Gastroesophageal sphincter (tissue), 4 donors: ENCODE measurements at regions not wholly inside any gene's neighbourhood (a gene's known extent, or its start where the extent isn't known, plus 50 kb on each side); places are given as distances from the start of the nearest gene placed in this dataset.

Experiments
- ATAC-seq: fragments of 150-250 bp; one replicate; pipeline ENCODE4 v1.9.1; 2016; ENCODE audit warnings: mild to moderate bottlenecking, moderate library complexity
- H3K27ac ChIP-seq, 4 donors: fragments of 200-600 bp; sonication (generic) in 3 of 4; 1 replicate in 3 of 4; 2 replicates in 1 of 4; pipeline ENCODE4 v1.5.1; 2016 to 2019
- H3K27me3 ChIP-seq: fragments of 200-600 bp; sonication (generic); one replicate; pipeline ENCODE4 v1.5.1; 2019
- H3K36me3 ChIP-seq, 2 donors: fragments of 200-600 bp; sonication (generic); one replicate each; pipeline ENCODE4 v1.5.1; 2019; ENCODE audit warnings: control low read depth in 1 of 2
- H3K4me1 ChIP-seq, 3 donors: fragments of 200-600 bp; sonication (generic); 1 replicate in 2 of 3; 2 replicates in 1 of 3; pipeline ENCODE4 v1.5.1; 2016 to 2019; ENCODE audit warnings: control low read depth in 2 of 3
- H3K4me3 ChIP-seq, 2 donors: fragments of 200-600 bp; sonication (generic); one replicate each; pipeline ENCODE4 v1.5.1; 2019; ENCODE audit warnings: mild to moderate bottlenecking in 1 of 2, moderate library complexity in 1 of 2
- H3K9me3 ChIP-seq, 3 donors: fragments of 200-600 bp; sonication (generic); one replicate each; pipeline ENCODE4 v1.5.1; 2017 to 2019; ENCODE audit warnings: control low read depth in 2 of 3
- EP300 ChIP-seq: sonication (generic); formaldehyde crosslinking; IDR thresholded peaks from one replicate; pipeline ENCODE4 v1.6.1; 2017; ENCODE audit warnings: antibody characterized with exemption, mild to moderate bottlenecking
- POLR2A ChIP-seq, 2 donors: fragments of 450-650 bp; IDR thresholded peaks; one replicate each; pipeline ENCODE4 v1.6.1; 2017; ENCODE audit warnings: antibody characterized with exemption in 2 of 2, mild to moderate bottlenecking in 2 of 2, moderate library complexity in 1 of 2
- POLR2AphosphoS5 ChIP-seq: sonication (generic); formaldehyde crosslinking; IDR thresholded peaks from one replicate; pipeline ENCODE4 v1.6.1; 2017; ENCODE audit warnings: antibody characterized with exemption
- WGBS, 2 donors: methylation state at CpG; one replicate each; pipeline ENCODE4 v1.1.5; 2018; ENCODE audit warnings: low coverage in 1 of 2; 5-methylcytosine and 5-hydroxymethylcytosine counted together
- TF ChIP-seq, protein P1 (sequence below), 4 experiments: fragments of 200-600 bp in 2 of 4; fragments of 450-650 bp in 2 of 4; sonication (generic) in 1 of 4; IDR thresholded peaks; one replicate each; pipeline ENCODE4 v1.5.1; 2017 to 2019; ENCODE audit warnings: antibody characterized with exemption in 4 of 4, mild to moderate bottlenecking in 2 of 4, moderate library complexity in 2 of 4

DNA sequence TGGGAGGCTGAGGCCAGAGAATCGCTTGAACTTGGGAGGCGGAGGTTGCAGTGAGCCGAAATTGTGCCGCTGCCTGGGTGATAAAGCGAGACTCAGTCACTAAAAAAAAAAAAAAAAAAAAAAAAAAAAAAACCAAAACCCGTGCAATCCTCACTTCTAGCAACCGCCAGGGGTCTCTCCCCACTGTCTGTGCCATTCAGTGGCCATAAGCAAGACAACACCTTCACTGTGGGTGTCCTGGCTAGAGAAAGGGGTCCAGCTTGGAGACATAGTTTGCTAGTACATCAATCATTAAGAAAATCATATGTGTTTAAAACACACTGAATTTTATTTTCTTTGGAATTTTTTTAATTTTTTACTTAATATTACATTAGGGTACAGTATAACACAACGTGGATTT is 68.2 kb downstream of the RASL11A start:
- no peak for ATAC-seq
- H3K4me1 ChIP-seq, result no peaks in the 10 kb centered on the region
- TF ChIP-seq POLR2A (IDR thresholded peaks at IDR 0.05), result no peak
- no peak for TF ChIP-seq EP300
- TF ChIP-seq, protein P1, sequence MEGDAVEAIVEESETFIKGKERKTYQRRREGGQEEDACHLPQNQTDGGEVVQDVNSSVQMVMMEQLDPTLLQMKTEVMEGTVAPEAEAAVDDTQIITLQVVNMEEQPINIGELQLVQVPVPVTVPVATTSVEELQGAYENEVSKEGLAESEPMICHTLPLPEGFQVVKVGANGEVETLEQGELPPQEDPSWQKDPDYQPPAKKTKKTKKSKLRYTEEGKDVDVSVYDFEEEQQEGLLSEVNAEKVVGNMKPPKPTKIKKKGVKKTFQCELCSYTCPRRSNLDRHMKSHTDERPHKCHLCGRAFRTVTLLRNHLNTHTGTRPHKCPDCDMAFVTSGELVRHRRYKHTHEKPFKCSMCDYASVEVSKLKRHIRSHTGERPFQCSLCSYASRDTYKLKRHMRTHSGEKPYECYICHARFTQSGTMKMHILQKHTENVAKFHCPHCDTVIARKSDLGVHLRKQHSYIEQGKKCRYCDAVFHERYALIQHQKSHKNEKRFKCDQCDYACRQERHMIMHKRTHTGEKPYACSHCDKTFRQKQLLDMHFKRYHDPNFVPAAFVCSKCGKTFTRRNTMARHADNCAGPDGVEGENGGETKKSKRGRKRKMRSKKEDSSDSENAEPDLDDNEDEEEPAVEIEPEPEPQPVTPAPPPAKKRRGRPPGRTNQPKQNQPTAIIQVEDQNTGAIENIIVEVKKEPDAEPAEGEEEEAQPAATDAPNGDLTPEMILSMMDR (IDR thresholded peaks at IDR 0.05), result no peak
- TF ChIP-seq POLR2AphosphoS5, result no peak

DNA sequence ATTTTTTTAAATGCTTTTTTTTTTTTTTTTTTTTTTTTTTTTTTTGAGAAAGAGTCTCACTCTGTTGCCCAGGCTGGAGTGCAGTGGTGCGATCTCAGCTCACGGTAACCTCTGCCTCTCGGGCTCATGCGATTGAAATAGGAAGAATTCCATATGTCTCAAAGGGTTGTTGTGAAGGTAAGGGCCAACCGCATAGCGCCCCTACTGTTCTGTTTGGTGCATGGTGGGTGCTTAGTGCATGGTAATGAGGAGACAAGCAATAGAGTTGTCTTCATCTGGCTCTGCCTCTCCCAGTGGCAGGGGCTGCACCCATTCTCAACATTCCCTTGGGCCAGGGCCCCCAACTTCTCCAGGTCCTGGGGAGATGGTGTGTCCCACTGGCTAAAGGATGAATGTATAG is 68.7 kb downstream of the RASL11A start:
- no peaks in the 10 kb centered on the region for H3K4me1 ChIP-seq
- peaks cover 5% of the 10 kb centered on the region for H3K27me3 ChIP-seq
- TF ChIP-seq POLR2AphosphoS5, result no peak
- TF ChIP-seq, protein P1 (IDR thresholded peaks at IDR 0.05), result peak in 1 of 4 experiments; percentile 17
- no peak overlapping the region for H3K4me3 ChIP-seq
- no peak for ATAC-seq
- WGBS, 2 donors, result 66% methylated on average over 4 of the region's 6 CpGs; no CpG with 5 or more reads in 1 of the 2 donors
- H3K9me3 ChIP-seq, result no peaks in the 10 kb centered on the region
- H3K27ac ChIP-seq, result no peak overlapping the region
- H3K36me3 ChIP-seq, result no peaks in the 10 kb centered on the region

More for the DNA sequence above, 68.2 kb downstream of the RASL11A start:
- no peaks in the 10 kb centered on the region for H3K36me3 ChIP-seq
- H3K27me3 ChIP-seq, result peaks cover 5% of the 10 kb centered on the region
- H3K9me3 ChIP-seq, result no peaks in the 10 kb centered on the region
- WGBS, 2 donors, result 61 to 68% methylated on average over 2 to 8 of the region's 8 CpGs
- H3K4me3 ChIP-seq, result no peak overlapping the region
- H3K27ac ChIP-seq, result no peak overlapping the region

DNA sequence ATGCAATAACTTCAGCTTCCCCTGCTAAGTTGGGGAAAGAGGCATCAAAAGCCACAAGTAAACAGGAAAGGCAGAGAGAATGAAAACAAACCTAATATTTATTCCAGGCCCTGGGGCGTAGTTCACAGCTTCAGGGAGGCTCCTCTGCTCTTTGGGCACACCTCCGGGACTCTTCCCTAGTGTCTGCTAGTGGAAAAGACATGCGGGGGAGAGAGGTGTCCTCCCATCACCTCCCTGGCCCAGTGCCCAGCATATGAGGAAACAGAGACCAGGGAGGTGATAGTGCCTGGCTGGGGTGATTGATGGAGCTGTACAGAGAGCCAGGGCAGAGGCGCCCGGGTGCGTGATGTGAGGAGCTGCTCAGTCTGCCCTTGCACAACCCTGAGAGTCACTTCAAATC is 71.0 kb downstream of the RASL11A start:
- no peaks in the 10 kb centered on the region for H3K9me3 ChIP-seq
- H3K4me3 ChIP-seq, result no peak overlapping the region
- no peaks in the 10 kb centered on the region for H3K36me3 ChIP-seq
- no peak for ATAC-seq
- no peak overlapping the region for H3K27ac ChIP-seq
- TF ChIP-seq POLR2A (IDR thresholded peaks at IDR 0.05) (no peak), EP300 (no peak), POLR2AphosphoS5 (no peak)
- TF ChIP-seq, protein P1 (IDR thresholded peaks at IDR 0.05), result no peak
- WGBS, 2 donors, result 32% methylated on average over 5 of the region's 6 CpGs; no CpG with 5 or more reads in 1 of the 2 donors
- peaks cover 14% of the 10 kb centered on the region for H3K27me3 ChIP-seq
- H3K4me1 ChIP-seq, result no peaks in the 10 kb centered on the region

DNA sequence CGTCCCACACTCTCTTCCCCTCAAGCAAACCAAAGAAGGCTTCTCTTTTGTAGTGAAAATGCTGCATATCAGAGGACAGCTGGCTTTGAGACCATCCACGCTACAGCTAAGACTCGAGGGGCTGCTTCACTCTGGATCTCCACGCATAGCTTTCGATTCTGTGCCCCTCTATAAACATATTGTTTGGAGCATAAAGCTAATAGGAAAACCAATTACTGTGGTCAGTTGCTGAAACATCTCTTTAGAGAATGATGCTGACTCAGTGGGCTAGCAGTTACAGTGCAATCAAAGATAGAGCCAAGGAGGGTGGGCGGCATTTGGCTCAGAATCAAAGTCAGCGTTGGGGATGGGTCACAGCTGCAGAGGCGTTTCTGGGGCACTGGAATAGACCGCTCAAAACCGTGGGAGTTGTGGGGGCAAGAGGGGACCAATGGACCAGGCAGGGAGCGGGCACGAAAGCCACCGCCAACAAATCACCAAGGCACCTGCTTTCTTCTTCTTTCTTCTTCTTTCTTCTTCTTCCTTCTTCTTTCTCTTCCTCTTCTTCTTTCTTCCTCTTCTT is 76.7 kb downstream of the RASL11A start:
- H3K4me3 ChIP-seq, result no peak overlapping the region
- H3K27ac ChIP-seq, result no peak overlapping the region
- TF ChIP-seq EP300, result no peak
- TF ChIP-seq POLR2AphosphoS5, result no peak
- TF ChIP-seq, protein P1 (IDR thresholded peaks at IDR 0.05), result no peak
- no peak for TF ChIP-seq POLR2A (IDR thresholded peaks at IDR 0.05)
- WGBS, 2 donors, result 47 to 60% methylated on average over 1 to 13 of the region's 13 CpGs
- H3K9me3 ChIP-seq, result no peaks in the 10 kb centered on the region
- no peaks in the 10 kb centered on the region for H3K36me3 ChIP-seq
- no peak for ATAC-seq
- H3K4me1 ChIP-seq, result peaks cover 0 to 6% (median 0%) of the 10 kb centered on the region in 3 donors
- peaks cover 18% of the 10 kb centered on the region for H3K27me3 ChIP-seq

DNA sequence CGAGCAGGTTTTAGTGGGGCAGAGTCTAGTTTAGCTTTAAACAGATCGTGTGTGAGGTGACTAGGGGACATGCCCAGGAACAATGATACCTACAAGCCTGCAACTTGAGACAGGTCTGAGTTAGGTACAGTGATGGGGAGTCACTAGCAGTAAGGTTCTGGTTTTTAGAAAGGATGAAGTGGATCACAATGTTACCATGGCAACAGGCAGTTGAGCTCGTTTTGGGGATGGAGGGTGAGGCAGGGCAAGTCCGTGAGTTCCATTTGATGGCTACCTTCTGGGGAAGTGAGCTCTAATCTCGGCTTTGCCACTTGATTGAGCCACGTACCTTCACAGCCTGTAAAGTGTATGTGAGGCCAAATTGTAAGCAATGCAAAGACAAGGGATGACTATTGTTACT is 76.0 kb upstream of the GTF3A start:
- TF ChIP-seq POLR2A (IDR thresholded peaks at IDR 0.05), result no peak
- TF ChIP-seq, protein P1 (IDR thresholded peaks at IDR 0.05), result no peak
- no peak for TF ChIP-seq EP300
- no peak for TF ChIP-seq POLR2AphosphoS5

More for the DNA sequence above, 76.0 kb upstream of the GTF3A start:
- peaks cover 18% of the 10 kb centered on the region for H3K27me3 ChIP-seq
- no peak for ATAC-seq
- 59 to 90% methylated on average over 2 to 5 of the region's 6 CpGs for WGBS, 2 donors
- no peak overlapping the region for H3K27ac ChIP-seq
- H3K4me1 ChIP-seq, result peaks cover 0 to 18% (median 0%) of the 10 kb centered on the region in 3 donors
- no peak overlapping the region for H3K4me3 ChIP-seq
- no peaks in the 10 kb centered on the region for H3K9me3 ChIP-seq
- H3K36me3 ChIP-seq, result no peaks in the 10 kb centered on the region
